ENCODE measurements at regions not wholly inside any gene's neighbourhood (a gene's known extent, or its start where the extent isn't known, plus 50 kb on each side); places are given as distances from the start of the nearest gene placed in this dataset.

- TF ChIP-seq CBX8 (IDR thresholded peaks at IDR 0.05; ENCODE audit: borderline replicate concordance, low read depth, low read length) = no peak
- no peak for TF ChIP-seq BACH1 (IDR thresholded peaks at IDR 0.05; ENCODE audit: low read length)
- no peak for TF ChIP-seq YY1 (IDR thresholded peaks at IDR 0.05; ENCODE audit: low read depth, low read length)
- TF ChIP-seq CREB1 (IDR thresholded peaks at IDR 0.05) = no peak
- no peak for TF ChIP-seq TCF12 (IDR thresholded peaks at IDR 0.05; ENCODE audit: low read depth, low read length)
These were observed 326.1 kb downstream of the PLK2 start (continued) for GRCh38 chr5:58133631-58134296.

Measured in H1 (cell line).